Tibial artery (tissue), 4 donors: ENCODE measurements at regions not wholly inside any gene's neighbourhood (a gene's known extent, or its start where the extent isn't known, plus 50 kb on each side); places are given as distances from the start of the nearest gene placed in this dataset.
"Not testable (repeated sequence)": the region's sequence is repeated elsewhere in the genome, so short reads cannot be mapped to it uniquely, and the experiment has no call there.

ENCODE experiments used
- DNase-seq, 2 donors: peaks; one replicate each; pipeline ENCODE4 v3.0.0-alpha.2; 2019
- H3K27ac ChIP-seq, 2 donors: fragments of 200-600 bp; sonication (generic) in 1 of 2; 1 replicate in 1 of 2; 2 replicates in 1 of 2; pipeline ENCODE4 v1.5.1; 2018 to 2019; ENCODE audit warnings: mild to moderate bottlenecking in 1 of 2
- H3K27me3 ChIP-seq, 2 donors: fragments of 200-600 bp; sonication (generic) in 1 of 2; one replicate each; pipeline versions ENCODE4 v1.5.1 to v1.6.0; 2016 to 2019
- H3K36me3 ChIP-seq, 3 donors: fragments of 200-600 bp; sonication (generic) in 2 of 3; one replicate each; pipeline ENCODE4 v1.5.1; 2016 to 2019; ENCODE audit warnings: mild to moderate bottlenecking in 2 of 3
- H3K4me1 ChIP-seq, 4 donors: fragments of 200-600 bp; sonication (generic) in 2 of 4; 1 replicate in 3 of 4; 2 replicates in 1 of 4; pipeline ENCODE4 v1.5.1; 2016 to 2019
- H3K4me3 ChIP-seq, 2 donors: fragments of 200-600 bp; sonication (generic) in 1 of 2; 1 replicate in 1 of 2; 2 replicates in 1 of 2; pipeline ENCODE4 v1.5.1; 2018 to 2019; ENCODE audit warnings: mild to moderate bottlenecking in 2 of 2
- H3K9me3 ChIP-seq, 3 donors: fragments of 200-600 bp; sonication (generic) in 1 of 3; one replicate each; pipeline ENCODE4 v1.5.1; 2016 to 2019
- intact Hi-C: fragments of 100-400 bp; cut with DNase I; formaldehyde crosslinking; loops from one replicate; pipeline ENCODE4 v1.15.0; 2023; ENCODE audit warnings: low total_unique reads

- H3K4me3 ChIP-seq, H3K9me3 ChIP-seq, DNase-seq, H3K27me3 ChIP-seq, H3K36me3 ChIP-seq, H3K4me1 ChIP-seq, H3K27ac ChIP-seq, intact Hi-C loops: not testable (repeated sequence)
These were observed 243.8 kb downstream of the UBE2NL start for GRCh38 chrX:144127570-144128169.

DNA sequence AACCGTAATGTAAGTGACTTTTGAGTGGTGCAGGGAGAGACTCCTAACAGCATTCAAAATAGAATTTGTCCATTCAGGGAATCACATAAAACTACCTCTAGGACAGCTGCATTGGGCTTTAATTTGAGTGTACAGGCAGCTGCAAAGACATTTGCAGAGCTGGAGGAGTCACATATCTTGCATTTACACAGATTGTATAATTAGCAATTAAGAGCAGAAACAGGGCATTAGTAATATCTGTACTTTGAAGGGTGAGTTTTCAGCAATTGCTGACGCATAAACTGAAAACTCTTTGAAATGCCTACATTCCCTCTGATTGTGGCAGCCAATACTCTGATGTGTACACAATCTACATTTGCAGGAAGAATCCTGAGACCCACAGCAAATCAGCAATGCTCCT, 245.6 kb downstream of the UBE2NL start:
- intact Hi-C loops, H3K27me3 ChIP-seq, H3K4me3 ChIP-seq, H3K27ac ChIP-seq, H3K9me3 ChIP-seq, DNase-seq, H3K4me1 ChIP-seq, H3K36me3 ChIP-seq: not testable (repeated sequence)

- H3K36me3 ChIP-seq, H3K4me3 ChIP-seq, intact Hi-C loops, H3K4me1 ChIP-seq, H3K9me3 ChIP-seq, H3K27me3 ChIP-seq, DNase-seq, H3K27ac ChIP-seq: not testable (repeated sequence)
These were observed 246.6 kb downstream of the UBE2NL start for GRCh38 chrX:144130507-144130906.

- H3K27ac ChIP-seq, H3K9me3 ChIP-seq, DNase-seq, H3K4me3 ChIP-seq, intact Hi-C loops, H3K4me1 ChIP-seq, H3K27me3 ChIP-seq, H3K36me3 ChIP-seq: not testable (repeated sequence)
These were observed 247.2 kb downstream of the UBE2NL start for GRCh38 chrX:144131080-144131479.

GRCh38 chrX:144134448-144135119, 250.7 kb downstream of the UBE2NL start:
- H3K4me3 ChIP-seq, H3K9me3 ChIP-seq, intact Hi-C loops, H3K36me3 ChIP-seq, DNase-seq, H3K4me1 ChIP-seq, H3K27ac ChIP-seq, H3K27me3 ChIP-seq: not testable (repeated sequence)

DNA sequence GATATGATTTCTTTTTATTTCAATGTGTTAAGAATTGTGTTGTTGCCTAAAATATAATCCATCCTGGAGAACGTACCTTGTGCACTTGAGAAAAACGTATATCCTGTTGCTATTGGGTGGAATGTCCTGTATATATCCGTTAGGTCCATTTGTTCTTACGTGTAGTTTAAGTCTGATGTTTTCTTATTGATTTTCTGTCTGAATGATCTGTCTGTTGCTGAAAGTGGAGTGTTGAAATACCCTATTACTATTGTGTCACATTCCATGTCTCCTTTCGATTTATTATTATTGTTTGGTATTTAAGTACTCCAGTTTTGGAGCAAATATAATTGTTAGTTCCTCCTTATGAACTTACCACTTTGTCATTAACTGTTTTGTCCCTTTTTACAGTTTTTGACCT, 270.6 kb downstream of the UBE2NL start:
- H3K36me3 ChIP-seq, H3K27ac ChIP-seq, H3K9me3 ChIP-seq, intact Hi-C loops, H3K27me3 ChIP-seq, H3K4me1 ChIP-seq, DNase-seq, H3K4me3 ChIP-seq: not testable (repeated sequence)

DNA sequence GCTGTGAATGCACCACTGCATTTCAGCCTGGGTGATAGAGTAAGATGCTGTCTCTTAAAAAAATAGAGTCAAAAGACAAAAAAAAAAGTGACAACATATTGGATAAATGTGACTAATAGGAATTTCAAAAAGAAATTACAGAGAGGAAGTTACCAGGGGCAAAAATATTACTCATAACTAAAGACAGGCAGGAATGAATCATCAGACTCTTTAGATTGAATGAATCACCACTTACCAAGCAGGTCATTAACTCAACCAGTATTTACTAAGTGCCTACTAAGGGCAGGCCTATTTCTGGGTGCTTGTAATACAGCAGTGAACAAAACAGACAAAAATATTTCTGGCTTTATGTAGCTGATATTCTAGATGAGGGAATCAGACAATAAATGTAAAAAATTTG, 301.3 kb downstream of the UBE2NL start:
- DNase-seq, result not testable (repeated sequence)

DNA sequence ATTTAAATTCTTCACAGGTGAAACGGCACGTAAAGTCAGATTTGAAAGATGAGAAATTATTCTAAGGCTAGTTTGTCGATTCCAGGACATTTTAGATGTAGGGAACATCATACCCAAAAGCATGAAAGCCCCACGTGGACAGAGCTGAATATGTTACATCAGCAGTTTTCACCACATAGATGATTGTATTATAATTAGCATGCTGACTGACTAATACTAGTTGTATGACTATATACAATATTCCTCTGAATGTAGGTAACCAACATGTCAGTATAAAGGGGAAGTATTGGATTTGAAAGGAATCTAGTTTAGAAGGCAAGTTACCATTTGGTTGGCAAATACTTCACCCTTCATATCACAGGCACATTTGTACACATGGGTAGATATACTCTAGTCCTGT, 304.6 kb downstream of the UBE2NL start:
- H3K27me3 ChIP-seq, H3K27ac ChIP-seq, H3K36me3 ChIP-seq, H3K9me3 ChIP-seq, DNase-seq, H3K4me3 ChIP-seq, H3K4me1 ChIP-seq, intact Hi-C loops: not testable (repeated sequence)

More for the DNA sequence above, 301.3 kb downstream of the UBE2NL start:
- H3K9me3 ChIP-seq, H3K27me3 ChIP-seq, H3K4me1 ChIP-seq, intact Hi-C loops, H3K27ac ChIP-seq, H3K36me3 ChIP-seq, H3K4me3 ChIP-seq: not testable (repeated sequence)

DNA sequence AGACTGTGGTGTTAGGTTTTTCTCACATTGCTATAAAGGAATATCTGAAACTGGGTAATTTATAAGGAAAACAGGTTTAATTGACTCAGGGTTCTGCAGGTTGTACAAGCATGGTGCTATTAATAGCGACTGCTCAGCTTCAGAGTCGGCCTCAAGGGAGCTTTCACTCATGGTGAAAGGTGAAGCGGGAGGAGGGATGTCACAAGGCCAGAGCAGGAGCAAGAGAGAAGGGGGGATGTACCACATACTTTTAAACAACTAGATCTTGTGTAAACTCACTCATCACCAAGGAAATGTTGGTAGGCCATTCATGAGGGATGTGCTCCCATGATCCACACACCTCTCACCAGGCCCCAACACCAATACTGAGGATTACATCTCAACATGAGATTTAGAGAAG, 313.2 kb downstream of the UBE2NL start:
- DNase-seq, H3K27ac ChIP-seq, H3K9me3 ChIP-seq, H3K36me3 ChIP-seq, H3K4me3 ChIP-seq, intact Hi-C loops, H3K27me3 ChIP-seq, H3K4me1 ChIP-seq: not testable (repeated sequence)

- H3K4me3 ChIP-seq, intact Hi-C loops, H3K4me1 ChIP-seq, H3K36me3 ChIP-seq, H3K27me3 ChIP-seq, H3K9me3 ChIP-seq, H3K27ac ChIP-seq, DNase-seq: not testable (repeated sequence)
These were observed 318.9 kb downstream of the UBE2NL start for GRCh38 chrX:144202726-144203125.

- H3K4me3 ChIP-seq, H3K27ac ChIP-seq, H3K27me3 ChIP-seq, intact Hi-C loops, H3K9me3 ChIP-seq, DNase-seq, H3K36me3 ChIP-seq, H3K4me1 ChIP-seq: not testable (repeated sequence)
These were observed 324.6 kb downstream of the UBE2NL start for GRCh38 chrX:144208360-144209024.
